ENCODE measurements at regions not wholly inside any gene's neighbourhood (a gene's known extent, or its start where the extent isn't known, plus 50 kb on each side); places are given as distances from the start of the nearest gene placed in this dataset.
"Not testable (repeated sequence)": the region's sequence is repeated elsewhere in the genome, so short reads cannot be mapped to it uniquely, and the experiment has no call there.

DNA sequence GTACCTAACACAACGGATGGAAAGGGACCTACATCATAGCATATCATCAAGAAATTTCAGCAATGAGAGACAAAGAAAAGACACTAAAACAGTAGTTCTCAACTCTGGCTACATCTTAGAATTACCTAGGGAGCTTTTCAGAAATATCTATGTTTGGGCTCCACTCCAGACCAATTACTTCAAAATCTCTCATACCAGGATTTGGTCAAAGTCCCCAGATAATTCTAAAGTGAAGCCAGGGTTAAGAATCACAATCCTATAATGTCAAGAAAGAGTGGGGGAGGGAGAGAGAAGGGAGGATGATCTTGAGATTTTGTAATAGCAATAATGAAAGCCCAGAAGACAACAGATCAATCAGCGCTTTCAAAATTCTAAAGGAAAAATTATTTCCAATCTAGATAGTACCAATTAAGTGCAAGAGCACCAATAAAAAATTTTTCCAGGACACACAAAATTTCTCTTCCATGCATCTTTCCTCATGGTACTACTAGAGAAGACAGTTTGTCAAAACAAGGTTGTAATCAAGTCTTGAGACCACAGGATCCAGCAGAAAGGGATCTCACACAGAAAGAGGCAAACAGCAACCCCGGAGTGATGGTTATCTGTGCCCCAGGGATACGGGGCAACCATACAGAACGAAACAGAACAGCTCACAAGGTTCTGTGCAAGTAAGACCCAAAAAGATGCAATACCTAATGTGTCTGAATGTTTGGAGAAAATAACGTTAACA, 152.9 kb upstream of the DST start:
- WGBS, 2 experiments, result 68 to 73% methylated on average over 6 of the region's 6 CpGs
- H3K27me3 ChIP-seq (ENCODE audit: control insufficient read depth, insufficient read depth, low read length, poor library complexity, severe bottlenecking), result no peaks in the 10 kb centered on the region
- no peaks in the 10 kb centered on the region for H3K36me3 ChIP-seq (ENCODE audit: control insufficient read depth, insufficient read depth, low read length)
- no peak overlapping the region for H3K4me3 ChIP-seq (ENCODE audit: insufficient read depth, low read depth, low read length)
- H3K4me1 ChIP-seq (ENCODE audit: control insufficient read depth, insufficient read depth, low read length), result peaks cover 10% of the 10 kb centered on the region
- no peak overlapping the region for H3K27ac ChIP-seq (ENCODE audit: insufficient read depth, low read depth, low read length, poor library complexity, severe bottlenecking)
- H3K9me3 ChIP-seq (ENCODE audit: control insufficient read depth, low read length), result no peaks in the 10 kb centered on the region

DNA sequence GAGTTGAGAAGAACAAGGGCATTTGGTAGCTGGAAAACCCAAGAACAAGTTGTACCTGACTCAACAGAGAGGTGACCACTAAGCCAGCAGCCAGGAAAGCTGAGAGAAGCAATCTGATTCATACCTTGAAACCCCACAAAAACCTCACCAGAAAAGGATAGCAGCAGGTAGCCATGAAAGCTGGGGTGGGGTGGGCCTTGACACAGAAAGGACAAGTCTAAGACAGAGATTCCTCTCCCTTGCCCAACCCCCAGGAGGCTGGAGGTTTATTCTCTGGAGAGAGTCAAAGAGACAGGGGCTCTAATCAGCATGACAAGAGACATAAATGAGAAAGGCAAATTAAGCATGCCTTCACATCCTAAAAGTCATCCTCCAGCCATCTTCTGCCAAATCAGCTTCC, 151.7 kb upstream of the DST start:
- Histone ChIP-seq H3K36me3 (ENCODE audit: control insufficient read depth, insufficient read depth, low read length) (no peaks in the 10 kb centered on the region), H3K27me3 (ENCODE audit: control insufficient read depth, insufficient read depth, low read length, poor library complexity, severe bottlenecking) (no peaks in the 10 kb centered on the region), H3K4me1 (ENCODE audit: control insufficient read depth, insufficient read depth, low read length) (peaks cover 10% of the 10 kb centered on the region), H3K27ac (ENCODE audit: insufficient read depth, low read depth, low read length, poor library complexity, severe bottlenecking) (no peak overlapping the region), H3K9me3 (ENCODE audit: control insufficient read depth, low read length) (no peaks in the 10 kb centered on the region), H3K4me3 (ENCODE audit: insufficient read depth, low read depth, low read length) (no peak overlapping the region)

DNA sequence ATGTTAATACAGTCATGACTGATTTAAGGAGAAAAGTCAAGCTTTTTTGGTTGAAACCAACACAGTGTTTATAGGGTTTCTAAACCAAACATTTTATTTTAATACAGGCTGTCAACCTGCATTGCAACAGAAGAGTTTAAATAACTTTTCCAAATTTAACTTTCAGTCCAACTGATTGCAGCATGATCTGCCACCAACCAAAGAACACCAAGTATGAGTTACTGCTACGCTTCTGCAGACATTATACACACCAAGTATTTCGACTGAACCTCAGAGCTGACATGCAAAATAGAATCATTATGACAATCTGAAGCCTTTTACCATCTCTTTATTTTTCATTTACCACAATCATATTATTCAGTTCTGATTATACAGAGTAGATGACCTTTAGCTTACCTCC, 151.2 kb upstream of the DST start:
- Histone ChIP-seq H3K27ac (ENCODE audit: insufficient read depth, low read depth, low read length, poor library complexity, severe bottlenecking) (no peak overlapping the region), H3K4me1 (ENCODE audit: control insufficient read depth, insufficient read depth, low read length) (peaks cover 10% of the 10 kb centered on the region), H3K36me3 (ENCODE audit: control insufficient read depth, insufficient read depth, low read length) (no peaks in the 10 kb centered on the region), H3K9me3 (ENCODE audit: control insufficient read depth, low read length) (no peaks in the 10 kb centered on the region), H3K4me3 (ENCODE audit: insufficient read depth, low read depth, low read length) (no peak overlapping the region), H3K27me3 (ENCODE audit: control insufficient read depth, insufficient read depth, low read length, poor library complexity, severe bottlenecking) (no peaks in the 10 kb centered on the region)
- WGBS, 2 experiments, result 82 to 87% methylated on average over 2 of the region's 2 CpGs

DNA sequence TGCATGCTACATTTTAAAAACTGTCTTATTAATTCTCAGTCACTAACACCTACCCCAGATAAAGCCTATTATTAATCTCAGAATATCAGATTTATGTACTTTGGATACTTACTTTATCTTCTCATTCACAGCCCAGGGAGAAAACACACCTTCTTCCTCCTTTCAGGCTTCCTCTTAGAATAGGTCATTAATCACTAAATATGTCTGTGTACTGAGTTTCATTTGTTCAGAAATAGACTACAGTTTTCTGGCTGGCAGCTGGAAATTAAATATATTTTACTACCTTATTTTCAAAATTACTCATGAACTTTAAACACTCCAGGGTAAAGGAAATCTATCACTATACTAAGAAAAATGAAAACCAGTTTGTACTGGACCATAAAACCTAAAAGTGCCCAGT, 147.7 kb upstream of the DST start:
- Histone ChIP-seq H3K27ac (ENCODE audit: insufficient read depth, low read depth, low read length, poor library complexity, severe bottlenecking) (no peak overlapping the region), H3K4me1 (ENCODE audit: control insufficient read depth, insufficient read depth, low read length) (peaks cover 10% of the 10 kb centered on the region), H3K36me3 (ENCODE audit: control insufficient read depth, insufficient read depth, low read length) (no peaks in the 10 kb centered on the region), H3K4me3 (ENCODE audit: insufficient read depth, low read depth, low read length) (no peak overlapping the region), H3K9me3 (ENCODE audit: control insufficient read depth, low read length) (no peaks in the 10 kb centered on the region), H3K27me3 (ENCODE audit: control insufficient read depth, insufficient read depth, low read length, poor library complexity, severe bottlenecking) (no peaks in the 10 kb centered on the region)

DNA sequence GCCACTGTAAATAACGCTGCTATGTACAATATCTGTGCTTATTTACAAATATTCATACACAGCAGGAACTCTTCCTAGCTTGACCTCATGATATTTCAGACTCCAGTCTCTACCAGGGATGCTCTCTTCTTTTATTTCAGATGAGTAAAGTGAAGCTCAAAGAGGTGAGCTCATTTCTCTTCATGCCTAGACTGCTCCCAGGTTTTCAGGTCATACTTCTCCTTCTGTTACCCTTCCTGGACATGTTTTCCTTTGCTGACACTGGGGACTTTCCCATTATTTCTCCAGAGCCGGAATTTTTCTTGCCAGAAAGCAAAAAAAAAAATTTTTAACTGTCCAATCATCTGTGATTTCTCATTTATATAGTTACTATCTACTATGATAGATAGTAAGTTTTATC, 147.2 kb upstream of the DST start:
- no peak overlapping the region for H3K27ac ChIP-seq (ENCODE audit: insufficient read depth, low read depth, low read length, poor library complexity, severe bottlenecking)
- H3K36me3 ChIP-seq (ENCODE audit: control insufficient read depth, insufficient read depth, low read length), result no peaks in the 10 kb centered on the region
- H3K9me3 ChIP-seq (ENCODE audit: control insufficient read depth, low read length), result no peaks in the 10 kb centered on the region
- H3K4me1 ChIP-seq (ENCODE audit: control insufficient read depth, insufficient read depth, low read length), result peaks cover 7% of the 10 kb centered on the region
- WGBS, 2 experiments, result 96 to 97% methylated on average over 2 of the region's 2 CpGs
- H3K27me3 ChIP-seq (ENCODE audit: control insufficient read depth, insufficient read depth, low read length, poor library complexity, severe bottlenecking), result no peaks in the 10 kb centered on the region
- H3K4me3 ChIP-seq (ENCODE audit: insufficient read depth, low read depth, low read length), result no peak overlapping the region

DNA sequence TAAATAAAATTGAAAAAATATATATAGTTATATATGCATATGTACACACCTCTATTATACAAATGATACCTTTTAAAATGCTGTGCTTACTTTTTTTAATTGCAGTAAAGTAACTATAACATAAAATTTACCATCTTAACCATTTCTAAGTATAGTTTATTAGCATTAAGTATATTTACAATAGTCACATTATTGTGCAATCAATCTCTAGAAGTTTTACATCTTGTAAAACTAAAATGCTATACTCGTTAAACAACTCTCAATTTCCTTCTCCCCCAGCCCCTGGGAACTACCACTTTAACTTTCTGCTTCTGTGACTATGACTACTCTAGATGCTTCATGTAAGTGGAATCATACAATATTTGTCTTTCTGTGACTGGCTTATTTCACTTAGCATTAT, 146.7 kb upstream of the DST start:
- Histone ChIP-seq H3K27me3 (ENCODE audit: control insufficient read depth, insufficient read depth, low read length, poor library complexity, severe bottlenecking) (no peaks in the 10 kb centered on the region), H3K27ac (ENCODE audit: insufficient read depth, low read depth, low read length, poor library complexity, severe bottlenecking) (no peak overlapping the region), H3K9me3 (ENCODE audit: control insufficient read depth, low read length) (no peaks in the 10 kb centered on the region), H3K4me3 (ENCODE audit: insufficient read depth, low read depth, low read length) (no peak overlapping the region), H3K36me3 (ENCODE audit: control insufficient read depth, insufficient read depth, low read length) (no peaks in the 10 kb centered on the region), H3K4me1 (ENCODE audit: control insufficient read depth, insufficient read depth, low read length) (peaks cover 3% of the 10 kb centered on the region)
- 80 to 88% methylated on average over 1 of the region's 1 CpG for WGBS, 2 experiments

DNA sequence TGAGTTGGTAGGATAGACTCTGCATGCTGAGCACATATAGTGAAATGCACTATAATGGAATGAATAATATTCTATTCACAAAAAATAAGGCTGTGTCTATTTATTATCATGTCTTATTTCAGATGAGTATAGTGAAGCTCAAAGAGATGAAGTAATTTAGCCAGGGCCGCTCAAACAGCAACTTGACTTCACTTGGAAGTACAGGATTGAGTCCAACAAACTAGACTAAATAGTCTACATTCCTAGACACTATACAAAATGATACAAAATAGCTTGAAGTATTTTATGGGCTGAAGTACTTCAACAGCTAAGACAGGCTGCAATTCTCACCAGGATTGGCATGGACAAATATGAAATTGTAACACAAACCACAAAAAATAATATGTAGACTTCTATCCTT, 144.5 kb upstream of the DST start:
- no peaks in the 10 kb centered on the region for H3K4me1 ChIP-seq (ENCODE audit: control insufficient read depth, insufficient read depth, low read length)
- H3K27ac ChIP-seq (ENCODE audit: insufficient read depth, low read depth, low read length, poor library complexity, severe bottlenecking), result no peak overlapping the region
- H3K36me3 ChIP-seq (ENCODE audit: control insufficient read depth, insufficient read depth, low read length), result no peaks in the 10 kb centered on the region
- H3K4me3 ChIP-seq (ENCODE audit: insufficient read depth, low read depth, low read length), result no peak overlapping the region
- 83 to 93% methylated on average over 1 of the region's 1 CpG for WGBS, 2 experiments
- no peaks in the 10 kb centered on the region for H3K9me3 ChIP-seq (ENCODE audit: control insufficient read depth, low read length)
- H3K27me3 ChIP-seq (ENCODE audit: control insufficient read depth, insufficient read depth, low read length, poor library complexity, severe bottlenecking), result no peaks in the 10 kb centered on the region

DNA sequence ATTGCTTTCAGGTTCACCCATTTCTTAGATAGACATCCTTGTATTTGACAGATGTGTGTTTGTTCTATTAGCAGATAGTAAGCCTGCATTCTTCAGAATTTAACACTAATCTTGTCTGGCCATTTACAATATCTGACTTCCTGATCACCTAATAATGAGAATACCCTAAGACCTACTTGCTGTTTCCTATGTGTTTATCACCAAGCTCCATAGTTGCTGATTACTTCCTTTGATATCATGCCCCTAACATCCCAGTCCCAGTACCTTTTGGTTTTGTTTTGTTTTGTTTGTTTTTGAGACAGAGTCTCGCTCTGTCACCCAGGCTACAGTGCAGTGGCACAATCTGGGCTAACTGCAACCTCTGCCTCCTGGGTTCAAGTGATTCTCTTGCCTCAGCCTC, 143.6 kb upstream of the DST start:
- 85 to 96% methylated on average over 1 of the region's 1 CpG for WGBS, 2 experiments
- Histone ChIP-seq H3K27me3 (ENCODE audit: control insufficient read depth, insufficient read depth, low read length, poor library complexity, severe bottlenecking) (no peaks in the 10 kb centered on the region), H3K27ac (ENCODE audit: insufficient read depth, low read depth, low read length, poor library complexity, severe bottlenecking) (no peak overlapping the region), H3K4me3 (ENCODE audit: insufficient read depth, low read depth, low read length) (no peak overlapping the region), H3K4me1 (ENCODE audit: control insufficient read depth, insufficient read depth, low read length) (no peaks in the 10 kb centered on the region), H3K36me3 (ENCODE audit: control insufficient read depth, insufficient read depth, low read length) (no peaks in the 10 kb centered on the region), H3K9me3 (ENCODE audit: control insufficient read depth, low read length) (no peaks in the 10 kb centered on the region)

DNA sequence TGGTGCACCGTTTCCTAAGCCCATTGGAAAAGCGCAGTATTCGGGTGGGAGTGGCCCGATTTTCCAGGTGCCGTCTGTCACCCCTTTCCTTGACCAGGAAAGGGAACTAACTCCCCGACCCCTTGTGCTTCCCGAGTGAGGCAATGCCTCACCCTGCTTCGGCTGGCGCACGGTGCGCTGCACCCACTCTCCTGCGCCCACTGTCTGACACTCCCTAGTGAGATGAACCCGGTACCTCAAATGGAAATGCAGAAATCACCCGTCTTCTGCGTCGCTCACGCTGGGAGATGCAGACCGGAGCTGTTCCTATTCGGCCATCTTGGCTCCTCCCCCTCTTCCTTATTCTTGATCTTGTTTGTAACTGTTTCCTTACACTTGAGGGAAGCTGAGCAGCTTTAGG, 142.8 kb upstream of the DST start:
- H3K27ac ChIP-seq (ENCODE audit: insufficient read depth, low read depth, low read length, poor library complexity, severe bottlenecking); H3K36me3 ChIP-seq (ENCODE audit: control insufficient read depth, insufficient read depth, low read length); H3K4me3 ChIP-seq (ENCODE audit: insufficient read depth, low read depth, low read length); H3K4me1 ChIP-seq (ENCODE audit: control insufficient read depth, insufficient read depth, low read length); H3K27me3 ChIP-seq (ENCODE audit: control insufficient read depth, insufficient read depth, low read length, poor library complexity, severe bottlenecking); H3K9me3 ChIP-seq (ENCODE audit: control insufficient read depth, low read length): not testable (repeated sequence)
- 90% methylated on average over 19 of the region's 19 CpGs for whole genome bisulfite sequencing, 2 experiments

DNA sequence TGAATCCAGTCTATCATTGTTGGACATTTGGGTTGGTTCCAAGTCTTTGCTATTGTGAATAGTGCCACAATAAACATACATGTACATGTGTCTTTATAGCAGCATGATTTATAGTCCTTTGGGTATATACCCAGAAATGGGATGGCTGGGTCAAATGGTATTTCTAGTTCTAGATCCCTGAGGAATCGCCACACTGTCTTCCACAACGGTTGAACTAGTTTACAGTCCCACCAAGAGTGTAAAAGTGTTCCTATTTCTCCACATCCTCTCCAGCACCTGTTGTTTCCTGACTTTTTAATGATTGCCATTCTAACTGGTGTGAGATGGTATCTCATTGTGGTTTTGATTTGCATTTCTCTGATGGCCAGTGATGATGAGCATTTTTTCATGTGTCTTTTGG, 137.4 kb upstream of the DST start:
- not testable (repeated sequence) for H3K9me3 ChIP-seq (ENCODE audit: control insufficient read depth, low read length); H3K36me3 ChIP-seq (ENCODE audit: control insufficient read depth, insufficient read depth, low read length); H3K4me3 ChIP-seq (ENCODE audit: insufficient read depth, low read depth, low read length); H3K27me3 ChIP-seq (ENCODE audit: control insufficient read depth, insufficient read depth, low read length, poor library complexity, severe bottlenecking); H3K27ac ChIP-seq (ENCODE audit: insufficient read depth, low read depth, low read length, poor library complexity, severe bottlenecking); H3K4me1 ChIP-seq (ENCODE audit: control insufficient read depth, insufficient read depth, low read length)
- 100% methylated on average over 1 to 2 of the region's 2 CpGs for WGBS, 2 experiments

DNA sequence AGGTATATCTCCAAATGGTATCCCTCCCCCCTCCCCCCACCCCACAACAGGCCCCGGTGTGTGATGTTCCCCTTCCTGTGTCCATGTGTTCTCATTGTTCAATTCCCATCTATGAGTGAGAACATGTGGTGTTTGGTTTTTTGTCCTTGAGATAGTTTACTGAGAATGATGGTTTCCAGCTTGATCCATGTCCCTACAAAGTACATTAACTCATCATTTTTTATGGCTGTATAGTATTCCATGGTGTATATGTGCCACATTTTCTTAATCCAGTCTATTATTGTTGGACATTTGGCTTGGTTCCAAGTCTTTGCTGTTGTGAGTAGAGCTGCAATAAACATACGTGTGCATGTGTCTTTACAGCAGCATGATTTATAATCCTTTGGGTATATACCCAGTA, 135.8 kb upstream of the DST start:
- not testable (repeated sequence) for H3K4me1 ChIP-seq (ENCODE audit: control insufficient read depth, insufficient read depth, low read length); H3K27ac ChIP-seq (ENCODE audit: insufficient read depth, low read depth, low read length, poor library complexity, severe bottlenecking); H3K9me3 ChIP-seq (ENCODE audit: control insufficient read depth, low read length); H3K36me3 ChIP-seq (ENCODE audit: control insufficient read depth, insufficient read depth, low read length); H3K4me3 ChIP-seq (ENCODE audit: insufficient read depth, low read depth, low read length); H3K27me3 ChIP-seq (ENCODE audit: control insufficient read depth, insufficient read depth, low read length, poor library complexity, severe bottlenecking)
- 100% methylated on average over 1 of the region's 2 CpGs; no CpG with 5 or more reads in 1 of the 2 experiments for WGBS, 2 experiments

Data from ectodermal cell (in vitro differentiated cells).